ENCODE measurements at regions not wholly inside any gene's neighbourhood (a gene's known extent, or its start where the extent isn't known, plus 50 kb on each side); places are given as distances from the start of the nearest gene placed in this dataset.

- H3K9me3 ChIP-seq (ENCODE audit: low read length) = no peaks in the 10 kb centered on the region
- no peak for DNase-seq
- ATAC-seq = no peak
- no TSS peak for BruUV-seq (replicated peaks)
- no peaks in the 10 kb centered on the region for H4K20me1 ChIP-seq (ENCODE audit: low read length)
- H3K79me2 ChIP-seq (ENCODE audit: low read length) = no peaks in the 10 kb centered on the region
- no peaks in the 10 kb centered on the region for H3K9me2 ChIP-seq (replicated peaks; ENCODE audit: low read length)
- no peaks in the 10 kb centered on the region for H3K27me3 ChIP-seq (ENCODE audit: low read length)
- intact Hi-C loops (cut with micrococcal nuclease) = no loop called here
- H3K4me3 ChIP-seq (ENCODE audit: low read length) = no peak overlapping the region
- H2AFZ ChIP-seq (ENCODE audit: low read length) = no peak overlapping the region
- H3K4me1 ChIP-seq (ENCODE audit: insufficient read depth, low read length) = no peaks in the 10 kb centered on the region
- CTCF ChIA-PET = no interaction called here
- no peak overlapping the region for H3K27ac ChIP-seq (ENCODE audit: low read length)
- H3K36me3 ChIP-seq (ENCODE audit: low read depth, low read length) = no peaks in the 10 kb centered on the region
- H3K9ac ChIP-seq (ENCODE audit: low read length) = no peak overlapping the region
- POLR2A ChIA-PET (ENCODE audit: unreplicated experiment) = no interaction called here
- TF ChIP-seq EZH2 (IDR thresholded peaks at IDR 0.05; ENCODE audit: low read length, unreplicated experiment) (no peak), CTCF (conservative IDR thresholded peaks at IDR 0.05; ENCODE audit: low read depth, low read length) (no peak), EZH2phosphoT487 (IDR thresholded peaks at IDR 0.05; ENCODE audit: borderline replicate concordance, low read length) (no peak)
- H3K4me2 ChIP-seq (ENCODE audit: low read length) = no peak overlapping the region
- no peaks in the 10 kb centered on the region for H3F3A ChIP-seq (ENCODE audit: low read length, unreplicated experiment)
These were observed 770.1 kb upstream of the GALNTL6 start for GRCh38 chr4:171042989-171043524.

GRCh38 chr4:171035909-171036308 is 777.3 kb upstream of the GALNTL6 start:
- Histone ChIP-seq H3K9me3 (ENCODE audit: low read length) (no peaks in the 10 kb centered on the region), H3F3A (ENCODE audit: low read length, unreplicated experiment) (no peaks in the 10 kb centered on the region), H2AFZ (ENCODE audit: low read length) (no peak overlapping the region), H4K20me1 (ENCODE audit: low read length) (no peaks in the 10 kb centered on the region), H3K4me3 (ENCODE audit: low read length) (no peak overlapping the region), H3K79me2 (ENCODE audit: low read length) (no peaks in the 10 kb centered on the region), H3K36me3 (ENCODE audit: low read depth, low read length) (no peaks in the 10 kb centered on the region), H3K9me2 (replicated peaks; ENCODE audit: low read length) (no peaks in the 10 kb centered on the region), H3K4me2 (ENCODE audit: low read length) (no peak overlapping the region), H3K4me1 (ENCODE audit: insufficient read depth, low read length) (no peaks in the 10 kb centered on the region), H3K9ac (ENCODE audit: low read length) (no peak overlapping the region), H3K27ac (ENCODE audit: low read length) (no peak overlapping the region), H3K27me3 (ENCODE audit: low read length) (no peaks in the 10 kb centered on the region)
- ChIA-PET CTCF (no interaction called here), POLR2A (ENCODE audit: unreplicated experiment) (no interaction called here)
- ATAC-seq = no peak
- intact Hi-C loops (cut with micrococcal nuclease) = no loop called here
- no TSS peak for BruUV-seq (replicated peaks)
- no peak for DNase-seq
- TF ChIP-seq EZH2phosphoT487 (IDR thresholded peaks at IDR 0.05; ENCODE audit: borderline replicate concordance, low read length) (no peak), CTCF (conservative IDR thresholded peaks at IDR 0.05; ENCODE audit: low read depth, low read length) (no peak), EZH2 (IDR thresholded peaks at IDR 0.05; ENCODE audit: low read length, unreplicated experiment) (no peak)

DNA sequence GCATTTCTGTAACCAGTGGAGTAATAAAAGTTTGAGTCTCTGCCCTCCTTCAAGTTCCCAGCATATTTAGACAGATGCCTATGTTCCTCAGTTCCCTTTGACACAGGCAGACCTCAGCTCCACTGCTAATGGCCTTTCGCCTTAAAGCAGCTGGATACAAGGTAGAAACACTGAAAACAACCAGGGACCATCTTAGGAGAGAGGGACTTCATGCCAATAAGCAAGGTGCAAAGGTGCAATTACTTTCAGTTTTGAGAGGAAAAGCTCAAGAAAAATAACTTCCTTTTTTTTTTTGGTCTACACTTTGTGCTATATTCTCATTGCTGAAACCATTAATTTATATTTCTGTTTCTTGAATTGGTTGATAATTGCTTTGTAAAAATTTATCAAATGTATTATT is 781.9 kb upstream of the GALNTL6 start:
- H3K27me3 ChIP-seq (ENCODE audit: low read length) = no peaks in the 10 kb centered on the region
- ATAC-seq (no peak), DNase-seq (no peak)
- POLR2A ChIA-PET (ENCODE audit: unreplicated experiment) = no interaction called here
- no peaks in the 10 kb centered on the region for H3K36me3 ChIP-seq (ENCODE audit: low read depth, low read length)
- H3K4me2 ChIP-seq (ENCODE audit: low read length) = no peak overlapping the region
- H3K9ac ChIP-seq (ENCODE audit: low read length) = no peak overlapping the region
- CTCF ChIA-PET = interaction anchor here (0.6 kb wide), 1 partner anchor 1121 kb away, joined by 3 read pairs; no protein-coding TSS in a partner anchor
- no peaks in the 10 kb centered on the region for H3F3A ChIP-seq (ENCODE audit: low read length, unreplicated experiment)
- H3K79me2 ChIP-seq (ENCODE audit: low read length) = no peaks in the 10 kb centered on the region
- no peaks in the 10 kb centered on the region for H3K9me2 ChIP-seq (replicated peaks; ENCODE audit: low read length)
- H3K4me1 ChIP-seq (ENCODE audit: insufficient read depth, low read length) = no peaks in the 10 kb centered on the region
- H2AFZ ChIP-seq (ENCODE audit: low read length) = no peak overlapping the region
- H4K20me1 ChIP-seq (ENCODE audit: low read length) = no peaks in the 10 kb centered on the region
- intact Hi-C loops (cut with micrococcal nuclease) = no loop called here
- no TSS peak for BruUV-seq (replicated peaks)
- H3K4me3 ChIP-seq (ENCODE audit: low read length) = no peak overlapping the region
- H3K27ac ChIP-seq (ENCODE audit: low read length) = no peak overlapping the region
- H3K9me3 ChIP-seq (ENCODE audit: low read length) = no peaks in the 10 kb centered on the region
- no peak for TF ChIP-seq CTCF (conservative IDR thresholded peaks at IDR 0.05; ENCODE audit: low read depth, low read length)
- no peak for TF ChIP-seq EZH2phosphoT487 (IDR thresholded peaks at IDR 0.05; ENCODE audit: borderline replicate concordance, low read length)
- TF ChIP-seq EZH2 (IDR thresholded peaks at IDR 0.05; ENCODE audit: low read length, unreplicated experiment) = no peak
